ENCODE measurements at regions not wholly inside any gene's neighbourhood (a gene's known extent, or its start where the extent isn't known, plus 50 kb on each side); places are given as distances from the start of the nearest gene placed in this dataset.

DNA sequence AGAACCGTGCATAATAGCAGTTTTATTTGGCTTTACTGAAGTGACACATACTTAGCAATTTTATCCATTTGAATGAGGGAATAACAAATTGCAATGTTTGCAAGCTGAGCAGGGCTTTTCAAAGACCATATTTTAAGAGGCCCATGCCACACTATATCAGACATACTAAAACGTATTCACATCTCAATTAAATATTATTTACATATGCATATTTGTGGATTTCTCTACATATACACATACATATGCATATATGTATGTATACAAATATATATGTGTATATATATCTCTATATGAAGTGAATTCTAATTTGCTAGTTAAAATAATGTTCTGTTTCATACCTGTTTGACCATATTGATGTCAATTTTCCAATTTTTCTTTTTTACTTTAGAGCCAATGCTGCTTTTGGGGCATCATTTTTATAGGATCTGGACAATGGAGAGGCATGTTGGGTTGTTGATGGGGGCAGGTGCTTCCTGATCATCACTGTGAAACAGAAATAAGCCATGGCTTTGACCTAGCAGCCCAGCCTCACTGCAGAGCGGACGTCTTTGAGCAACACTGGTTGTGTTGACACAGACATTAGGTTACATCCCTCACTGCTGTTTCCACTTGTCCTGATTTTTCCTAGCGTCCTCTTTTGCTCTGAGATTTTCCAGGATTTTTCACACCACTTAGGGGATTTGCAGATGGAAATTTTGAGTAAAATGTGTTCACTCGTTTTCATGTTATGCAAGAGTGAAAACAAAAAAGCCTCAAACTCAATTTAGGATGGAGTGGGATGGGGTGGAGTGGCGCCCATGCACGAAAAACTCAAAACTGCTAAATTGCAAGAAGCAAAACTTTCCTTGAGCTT is 56.9 kb downstream of the RDH14 start:
- Mint-ChIP-seq H3K4me3 (no peak overlapping the region), H3K4me1 (peaks cover 9% of the 10 kb centered on the region), H3K36me3 (no peaks in the 10 kb centered on the region), H3K9me3 (no peaks in the 10 kb centered on the region), H3K27me3 (peaks cover 10% of the 10 kb centered on the region), H3K27ac (no peak overlapping the region)
- ATAC-seq: no peak

DNA sequence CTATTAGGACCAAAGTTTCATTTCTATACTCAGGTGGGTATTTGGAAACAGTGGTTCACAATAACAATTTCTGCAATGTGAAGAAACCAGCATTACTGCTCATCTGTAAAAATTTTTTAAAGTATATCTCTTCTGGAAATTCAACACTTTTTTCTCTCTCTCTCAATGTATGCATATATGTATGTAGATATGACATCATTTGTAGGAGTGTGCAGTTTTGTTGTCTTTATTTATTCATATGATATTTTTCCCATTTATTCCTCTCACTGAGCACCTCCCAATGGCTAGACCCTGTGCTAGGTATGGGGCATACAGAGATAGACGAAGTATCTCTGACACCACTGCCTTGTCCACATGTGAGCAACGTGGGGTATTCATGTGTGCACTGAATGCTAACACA is 58.3 kb downstream of the RDH14 start:
- Mint-ChIP-seq H3K36me3 (no peaks in the 10 kb centered on the region), H3K27ac (no peak overlapping the region), H3K27me3 (peaks cover 10% of the 10 kb centered on the region), H3K4me3 (no peak overlapping the region), H3K9me3 (no peaks in the 10 kb centered on the region), H3K4me1 (peaks cover 4% of the 10 kb centered on the region)
- ATAC-seq: no peak

DNA sequence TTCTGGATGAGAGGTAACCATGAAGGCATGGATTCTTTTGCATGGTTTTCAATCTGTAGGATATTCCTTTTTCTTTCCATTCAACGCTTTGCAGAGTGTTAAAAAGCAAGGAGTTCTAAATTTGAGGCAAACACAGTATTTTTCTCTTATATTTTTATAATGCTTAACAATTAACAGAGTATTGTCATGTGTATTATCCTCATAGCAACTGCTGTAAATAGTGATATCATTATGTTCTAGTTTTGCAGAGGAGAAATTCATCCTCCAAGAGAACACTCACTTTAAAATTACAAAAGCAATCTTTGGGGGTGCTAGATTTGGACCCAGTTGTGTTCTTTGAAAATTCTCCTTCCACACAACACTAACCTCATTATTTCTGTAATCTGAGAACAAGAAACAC is 58.7 kb downstream of the RDH14 start:
- Mint-ChIP-seq H3K27me3 (peaks cover 11% of the 10 kb centered on the region), H3K36me3 (no peaks in the 10 kb centered on the region), H3K9me3 (no peaks in the 10 kb centered on the region), H3K4me3 (no peak overlapping the region), H3K27ac (no peak overlapping the region), H3K4me1 (no peaks in the 10 kb centered on the region)
- ATAC-seq: no peak

DNA sequence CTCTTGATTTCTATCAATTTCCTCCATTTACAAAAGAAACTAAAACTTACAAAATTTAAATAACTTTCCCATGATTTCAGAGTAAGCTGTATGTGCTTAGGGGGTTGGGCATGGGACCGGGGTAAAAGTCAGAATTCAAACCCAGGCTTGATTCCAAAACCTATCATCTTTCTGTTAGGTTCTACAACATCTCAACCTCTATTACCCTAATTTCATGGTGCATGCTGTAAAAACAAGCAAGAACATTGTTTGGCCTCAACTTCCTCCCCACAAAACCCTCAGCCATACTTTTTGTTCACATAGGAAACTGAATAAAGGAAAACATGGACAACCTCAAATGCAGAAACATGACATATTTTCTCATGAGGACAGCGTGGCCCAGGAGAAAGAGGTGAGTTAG is 59.3 kb downstream of the RDH14 start:
- Mint-ChIP-seq H3K27ac (no peak overlapping the region), H3K9me3 (no peaks in the 10 kb centered on the region), H3K4me3 (no peak overlapping the region), H3K27me3 (peaks cover 17% of the 10 kb centered on the region), H3K4me1 (no peaks in the 10 kb centered on the region), H3K36me3 (no peaks in the 10 kb centered on the region)
- ATAC-seq: no peak

DNA sequence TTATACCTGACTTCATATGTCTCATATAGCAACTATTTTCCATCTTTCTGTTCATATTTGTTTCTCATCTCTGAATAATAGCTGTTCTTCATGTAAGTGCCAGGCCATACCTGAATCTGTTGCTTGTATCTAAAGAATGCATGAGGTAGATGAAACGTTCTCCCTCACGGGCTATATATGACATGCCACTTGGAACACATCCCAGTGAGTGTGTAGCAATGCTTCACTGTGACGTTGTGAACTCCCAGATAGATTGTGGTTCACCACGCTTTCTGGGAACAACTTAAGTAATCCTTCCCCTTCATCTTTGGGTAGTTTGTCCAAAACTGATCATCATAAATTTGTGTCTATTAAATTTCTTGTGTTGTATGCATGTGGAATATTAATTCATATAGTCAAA is 60.1 kb downstream of the RDH14 start:
- H3K27ac Mint-ChIP-seq: no peak overlapping the region
- no peak for ATAC-seq

DNA sequence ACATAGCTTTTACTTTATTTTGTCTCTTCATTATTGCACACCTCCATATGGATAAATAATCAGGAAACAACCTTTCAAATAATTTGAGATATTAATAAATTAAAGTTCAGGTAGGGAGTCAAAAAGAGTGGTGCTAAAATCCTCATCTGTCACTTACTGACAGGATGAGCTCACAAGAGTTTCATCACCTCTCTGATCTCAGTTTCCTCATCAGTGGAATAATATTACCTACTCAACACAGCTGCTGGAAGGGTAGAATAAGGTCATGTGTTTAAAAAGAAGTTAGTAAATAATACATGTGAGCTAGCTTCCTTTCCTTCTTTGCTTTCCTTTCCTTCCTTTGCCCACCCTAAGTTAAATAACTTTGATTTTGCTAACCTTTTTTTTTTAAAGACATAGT is 61.9 kb downstream of the RDH14 start:
- no peak for ATAC-seq
- Mint-ChIP-seq H3K9me3 (no peaks in the 10 kb centered on the region), H3K4me1 (no peaks in the 10 kb centered on the region), H3K36me3 (no peaks in the 10 kb centered on the region), H3K27me3 (peaks cover 25% of the 10 kb centered on the region), H3K4me3 (no peak overlapping the region), H3K27ac (no peak overlapping the region)

More for the DNA sequence above, 60.1 kb downstream of the RDH14 start:
- H3K4me1 Mint-ChIP-seq: no peaks in the 10 kb centered on the region
- no peak overlapping the region for H3K4me3 Mint-ChIP-seq
- no peaks in the 10 kb centered on the region for H3K9me3 Mint-ChIP-seq
- H3K36me3 Mint-ChIP-seq: no peaks in the 10 kb centered on the region
- peaks cover 17% of the 10 kb centered on the region for H3K27me3 Mint-ChIP-seq

DNA sequence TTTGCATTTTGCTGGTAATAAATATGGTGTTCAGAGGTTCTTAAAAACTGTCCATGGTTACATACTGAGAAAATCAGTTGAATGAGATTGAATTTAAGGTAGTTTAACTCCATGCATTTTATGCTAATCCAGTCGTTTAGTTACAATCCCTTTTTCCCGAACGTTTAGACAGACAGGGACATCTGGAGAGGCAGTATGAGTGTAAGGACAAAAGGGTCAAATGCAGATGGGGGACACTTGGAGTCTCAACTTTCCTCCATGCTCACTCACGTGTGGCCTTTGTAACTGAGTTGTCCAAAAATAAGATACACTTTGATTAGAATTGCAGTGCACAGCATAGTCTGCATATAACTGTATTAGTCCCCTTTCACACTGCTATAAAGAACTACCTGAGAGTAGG is 63.9 kb downstream of the RDH14 start:
- Mint-ChIP-seq H3K4me1 (no peaks in the 10 kb centered on the region), H3K9me3 (no peaks in the 10 kb centered on the region), H3K4me3 (no peak overlapping the region), H3K36me3 (no peaks in the 10 kb centered on the region), H3K27ac (no peak overlapping the region), H3K27me3 (peaks cover 30% of the 10 kb centered on the region)
- no peak for ATAC-seq

DNA sequence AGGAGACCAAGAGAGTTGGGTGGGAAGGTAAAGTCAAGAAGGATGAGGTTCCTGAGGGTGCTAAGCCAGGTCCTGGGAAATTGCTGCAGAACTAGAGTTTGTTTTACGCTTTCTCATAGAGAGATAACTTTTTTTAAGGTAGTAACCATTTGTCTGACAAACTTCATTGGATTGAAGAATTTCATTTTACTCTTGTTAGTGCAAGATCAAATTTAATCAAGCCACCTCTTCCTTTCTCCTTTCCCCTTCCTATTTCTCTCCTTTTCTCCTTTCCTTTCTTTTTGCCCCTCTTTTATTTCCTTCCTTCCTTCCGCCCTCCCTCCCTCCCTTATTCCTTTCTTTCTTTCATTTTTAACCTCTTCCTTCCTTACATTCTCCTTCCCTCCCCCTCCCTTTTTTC is 65.4 kb downstream of the RDH14 start:
- peaks cover 30% of the 10 kb centered on the region for H3K27me3 Mint-ChIP-seq
- no peak overlapping the region for H3K4me3 Mint-ChIP-seq
- no peak overlapping the region for H3K27ac Mint-ChIP-seq

DNA sequence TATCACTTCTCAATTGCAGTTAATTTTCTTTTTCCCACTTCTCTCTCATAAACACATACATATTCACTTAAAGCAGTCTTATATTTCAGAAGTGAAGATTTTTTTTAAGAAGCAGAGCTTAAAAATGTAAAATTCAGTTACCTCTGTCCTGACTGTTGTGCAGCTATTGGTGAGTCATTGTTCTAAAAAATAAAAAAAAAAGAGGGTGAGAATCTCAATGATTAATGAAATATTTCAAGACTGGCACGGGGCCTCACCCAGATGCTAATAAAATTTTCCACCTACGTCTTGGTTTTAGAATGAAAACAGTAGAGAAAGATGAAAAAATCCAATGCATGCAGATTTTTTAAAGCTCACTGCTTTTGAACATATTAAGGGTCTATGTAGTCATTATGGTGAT is 67.7 kb downstream of the RDH14 start:
- no peaks in the 10 kb centered on the region for H3K9me3 Mint-ChIP-seq
- peaks cover 30% of the 10 kb centered on the region for H3K27me3 Mint-ChIP-seq
- ATAC-seq: no peak
- H3K4me1 Mint-ChIP-seq: no peaks in the 10 kb centered on the region
- H3K36me3 Mint-ChIP-seq: no peaks in the 10 kb centered on the region
- H3K4me3 Mint-ChIP-seq: no peak overlapping the region
- H3K27ac Mint-ChIP-seq: no peak overlapping the region

More for the DNA sequence above, 65.4 kb downstream of the RDH14 start:
- H3K4me1 Mint-ChIP-seq: no peaks in the 10 kb centered on the region
- ATAC-seq: no peak
- H3K9me3 Mint-ChIP-seq: no peaks in the 10 kb centered on the region
- H3K36me3 Mint-ChIP-seq: no peaks in the 10 kb centered on the region

DNA sequence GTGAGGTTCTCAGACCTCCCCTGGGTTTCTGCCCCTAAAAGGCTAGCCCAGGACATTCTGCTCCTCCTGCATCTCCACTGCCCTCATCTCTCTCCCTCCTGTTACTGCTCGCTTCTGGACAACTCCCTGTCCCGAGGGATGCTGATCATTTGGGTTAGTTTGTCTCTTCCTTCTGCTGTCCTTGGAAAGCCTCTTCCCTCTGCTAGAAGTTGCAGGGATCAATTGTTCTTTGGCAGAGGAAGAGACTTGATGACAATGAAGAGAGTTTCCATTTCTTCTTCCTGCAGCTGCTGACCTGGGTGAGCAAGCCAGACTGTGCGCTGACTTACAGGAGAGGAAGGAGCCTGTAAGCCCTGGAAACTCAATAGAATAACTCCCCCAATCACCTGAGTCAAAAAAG is 68.9 kb downstream of the RDH14 start:
- H3K4me3 Mint-ChIP-seq: no peak overlapping the region
- no peaks in the 10 kb centered on the region for H3K36me3 Mint-ChIP-seq
- no peaks in the 10 kb centered on the region for H3K9me3 Mint-ChIP-seq
- peaks cover 28% of the 10 kb centered on the region for H3K27me3 Mint-ChIP-seq
- H3K4me1 Mint-ChIP-seq: no peaks in the 10 kb centered on the region
- H3K27ac Mint-ChIP-seq: no peak overlapping the region
- ATAC-seq: no peak

DNA sequence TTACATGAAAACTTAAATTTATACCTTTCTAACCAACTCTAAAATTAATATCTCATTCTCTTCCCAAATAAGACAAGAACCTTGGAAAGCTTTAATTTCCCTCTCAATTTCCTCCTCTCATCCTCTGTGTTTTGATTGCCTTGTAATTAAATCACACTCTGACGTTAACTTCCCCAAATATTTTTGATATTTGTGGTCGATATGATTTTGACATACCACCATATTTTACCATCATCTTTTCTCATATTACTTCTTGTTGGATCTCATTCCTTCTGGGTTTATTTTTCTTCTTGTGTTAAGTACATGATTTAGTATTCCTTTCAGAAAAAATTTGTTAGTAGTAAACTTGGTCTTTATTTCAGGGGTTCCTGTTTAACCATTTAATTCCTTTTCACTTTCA is 69.6 kb downstream of the RDH14 start:
- no peak for ATAC-seq
- peaks cover 21% of the 10 kb centered on the region for H3K27me3 Mint-ChIP-seq
- no peak overlapping the region for H3K4me3 Mint-ChIP-seq
- H3K4me1 Mint-ChIP-seq: no peaks in the 10 kb centered on the region
- no peak overlapping the region for H3K27ac Mint-ChIP-seq
- H3K9me3 Mint-ChIP-seq: no peaks in the 10 kb centered on the region
- H3K36me3 Mint-ChIP-seq: no peaks in the 10 kb centered on the region

DNA sequence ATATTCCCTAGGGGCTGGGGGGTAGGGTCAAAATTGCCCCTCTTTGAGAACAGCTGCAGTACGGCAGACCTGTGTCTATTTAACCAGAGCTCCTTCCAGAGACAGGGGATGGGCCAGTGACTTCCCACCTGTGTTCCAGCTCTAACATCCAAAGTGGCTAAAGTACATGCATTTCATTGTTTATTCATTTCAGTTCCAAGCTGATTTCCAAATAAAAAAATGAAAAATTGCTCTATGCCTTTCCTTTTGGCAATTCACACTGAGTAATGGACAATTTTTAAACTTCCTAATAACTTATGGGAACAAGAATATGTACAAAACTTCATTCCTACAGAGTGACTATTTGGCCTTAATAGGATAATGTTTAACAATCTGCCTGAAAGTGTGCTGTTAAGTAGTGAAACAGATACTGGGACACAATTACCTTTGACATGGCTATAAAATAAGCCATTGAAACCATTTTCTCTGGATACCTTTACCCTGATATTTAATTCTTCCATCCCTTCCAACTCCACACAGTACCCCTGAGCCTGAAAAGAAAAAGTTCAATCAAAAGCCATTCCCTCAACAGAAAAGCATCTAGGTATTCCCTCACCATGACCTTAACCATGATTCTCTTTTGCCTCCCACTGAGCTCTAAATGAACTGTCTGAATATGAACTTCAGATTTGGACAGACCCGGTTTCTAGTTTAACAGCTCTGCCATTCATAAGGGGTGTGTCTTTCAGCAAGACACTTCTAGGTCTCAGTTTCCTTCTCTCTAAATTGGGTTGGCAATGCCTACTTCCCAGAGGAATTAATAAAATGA is 73.1 kb downstream of the RDH14 start:
- H3K4me3 Mint-ChIP-seq: no peak overlapping the region
- no peak overlapping the region for H3K27ac Mint-ChIP-seq
- no peaks in the 10 kb centered on the region for H3K36me3 Mint-ChIP-seq
- no peaks in the 10 kb centered on the region for H3K27me3 Mint-ChIP-seq
- no peaks in the 10 kb centered on the region for H3K9me3 Mint-ChIP-seq
- no peak for ATAC-seq
- no peaks in the 10 kb centered on the region for H3K4me1 Mint-ChIP-seq

DNA sequence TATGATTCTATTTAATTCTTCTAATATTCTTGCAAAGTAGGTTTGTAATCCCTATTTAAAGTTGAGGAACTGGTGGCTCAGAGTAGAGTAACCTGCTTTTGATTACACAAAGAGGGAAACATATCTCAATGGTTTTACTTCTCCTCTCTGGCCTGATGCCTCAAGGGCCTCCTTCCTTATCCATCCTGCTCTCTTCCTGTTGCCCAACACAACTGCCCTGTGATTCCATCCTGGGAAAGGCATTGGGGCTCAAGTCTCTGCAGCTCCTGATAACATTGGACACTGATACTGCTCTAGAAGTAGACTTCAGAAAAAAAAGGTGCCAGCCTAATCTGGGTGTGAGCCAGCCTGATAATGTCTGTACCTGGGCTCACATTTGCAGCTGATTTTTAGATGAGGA is 75.8 kb downstream of the RDH14 start:
- ATAC-seq: no peak
- Mint-ChIP-seq H3K4me1 (no peaks in the 10 kb centered on the region), H3K4me3 (no peak overlapping the region), H3K9me3 (no peaks in the 10 kb centered on the region), H3K27ac (no peak overlapping the region), H3K36me3 (no peaks in the 10 kb centered on the region), H3K27me3 (no peaks in the 10 kb centered on the region)

DNA sequence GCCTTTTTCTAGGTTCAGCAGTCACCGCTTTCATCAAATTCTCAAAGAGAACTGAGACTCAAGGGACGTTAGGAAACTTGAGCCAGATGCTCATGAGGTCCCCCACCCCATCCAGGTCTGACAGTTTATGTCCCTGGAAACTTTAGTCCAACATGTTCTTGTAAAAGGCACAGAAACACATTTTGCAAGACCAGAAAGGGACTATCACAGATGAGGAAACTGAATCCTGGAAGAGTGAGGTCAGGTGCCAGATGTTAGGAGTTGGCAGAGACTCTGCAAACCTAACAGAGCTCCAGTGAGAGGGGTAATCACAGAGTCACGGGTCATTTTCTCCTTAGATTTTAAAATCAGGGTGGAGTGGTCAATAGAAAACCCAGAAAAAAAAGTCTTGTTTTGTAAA is 76.6 kb downstream of the RDH14 start:
- H3K27me3 Mint-ChIP-seq: no peaks in the 10 kb centered on the region
- no peak overlapping the region for H3K4me3 Mint-ChIP-seq
- ATAC-seq: no peak
- H3K36me3 Mint-ChIP-seq: no peaks in the 10 kb centered on the region
- no peaks in the 10 kb centered on the region for H3K4me1 Mint-ChIP-seq
- H3K27ac Mint-ChIP-seq: no peak overlapping the region
- no peaks in the 10 kb centered on the region for H3K9me3 Mint-ChIP-seq

DNA sequence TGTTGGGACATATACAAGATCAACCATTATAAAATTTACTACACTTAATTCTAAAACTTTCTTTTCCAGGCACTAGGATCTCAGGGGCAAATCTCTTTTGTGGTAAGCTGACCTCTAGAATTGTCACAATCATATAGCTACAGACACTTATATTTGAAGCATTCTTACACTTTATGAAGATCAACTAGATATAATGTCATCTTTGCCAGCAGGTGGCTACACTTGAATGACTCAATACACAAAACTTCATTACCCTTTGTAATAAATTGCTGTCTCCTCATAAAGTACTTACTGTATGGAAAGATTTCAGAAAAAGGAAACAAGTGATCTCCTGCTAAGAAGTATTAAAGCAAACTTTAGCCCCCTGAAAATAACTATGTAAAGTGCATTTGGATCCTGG is 77.8 kb downstream of the RDH14 start:
- H3K27me3 Mint-ChIP-seq: no peaks in the 10 kb centered on the region
- no peaks in the 10 kb centered on the region for H3K9me3 Mint-ChIP-seq
- no peak overlapping the region for H3K27ac Mint-ChIP-seq
- H3K36me3 Mint-ChIP-seq: no peaks in the 10 kb centered on the region
- H3K4me3 Mint-ChIP-seq: no peak overlapping the region
- H3K4me1 Mint-ChIP-seq: no peaks in the 10 kb centered on the region
- no peak for ATAC-seq

DNA sequence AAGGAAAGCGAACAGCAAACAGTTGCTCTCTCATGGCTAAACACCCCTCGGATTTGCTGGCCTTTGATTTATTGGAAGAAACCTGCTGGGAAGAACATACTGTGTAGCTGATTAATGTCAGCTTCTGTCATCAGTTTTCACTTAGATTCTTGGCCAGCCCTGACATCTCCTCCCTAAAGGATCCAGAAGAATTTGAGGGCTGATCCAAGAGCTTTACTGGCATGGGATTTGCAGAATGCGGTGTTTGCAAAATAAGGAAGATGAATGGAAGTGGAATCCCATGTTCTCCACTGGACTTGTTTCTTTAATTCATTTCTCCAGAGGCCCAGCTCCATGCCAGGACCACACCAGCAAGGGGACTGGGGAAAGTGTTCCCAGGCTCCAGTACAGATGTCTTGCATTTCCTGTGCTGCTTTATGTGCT is 80.5 kb downstream of the RDH14 start:
- no peaks in the 10 kb centered on the region for H3K9me3 Mint-ChIP-seq
- no peaks in the 10 kb centered on the region for H3K36me3 Mint-ChIP-seq
- H3K4me3 Mint-ChIP-seq: no peak overlapping the region
- H3K27ac Mint-ChIP-seq: no peak overlapping the region
- ATAC-seq: no peak
- peaks cover 13% of the 10 kb centered on the region for H3K27me3 Mint-ChIP-seq
- no peaks in the 10 kb centered on the region for H3K4me1 Mint-ChIP-seq
